Heart left ventricle (tissue), 13 donors: ENCODE measurements at regions not wholly inside any gene's neighbourhood (a gene's known extent, or its start where the extent isn't known, plus 50 kb on each side); places are given as distances from the start of the nearest gene placed in this dataset.

Experiments
- CTCF ChIP-seq, 12 donors: fragments of 200-600 bp; sonication (generic) in 4 of 12; IDR thresholded peaks; one replicate each; pipeline versions ENCODE4 v1.5.0 to v1.8.0; 2018 to 2022; ENCODE audit warnings: antibody characterized with exemption in 12 of 12, mild to moderate bottlenecking in 5 of 12
- POLR2A ChIP-seq, 2 donors: fragments of 450-650 bp; IDR thresholded peaks; one replicate each; pipeline ENCODE4 v1.6.1; 2017; ENCODE audit warnings: antibody characterized with exemption in 2 of 2, mild to moderate bottlenecking in 2 of 2, moderate library complexity in 2 of 2
- donor health status: ischemic (EF 13 %, LVEDD 7.1; RV severe dilation, severe dysfunction).
- donor health status: DM: no; HTN: yes; CAD: no.
- donor health status: DM: no; HTN: no; CAD: no.
- donor health status: ischemic (EF 25% LVEDD 6.9; RV normal size, moderate dysfunction).
- donor health status: ischemic (EF 25% LVEDD 5.7; RV mildly dilated, moderate dysfunction).
- donor health status: ischemic (EF 35%, LVEDD 5.7; RV mildly dilated, moderate dysfunction).
- donor health status: nonischemic (EF 11% LVEDD 7.7; RV severe dilation, severe dysfunction).
- donor health status: DM: yes; HTN: yes; CAD: no.
- donor health status: PGD.
- donor health status: ischemic (EF 29% LVEDD 5.4; RV normal size, mild dysfunction).
- donor health status: nonischemic (EF 23%, LVEDD 6.1; RV moderate dilation, normal function).

DNA sequence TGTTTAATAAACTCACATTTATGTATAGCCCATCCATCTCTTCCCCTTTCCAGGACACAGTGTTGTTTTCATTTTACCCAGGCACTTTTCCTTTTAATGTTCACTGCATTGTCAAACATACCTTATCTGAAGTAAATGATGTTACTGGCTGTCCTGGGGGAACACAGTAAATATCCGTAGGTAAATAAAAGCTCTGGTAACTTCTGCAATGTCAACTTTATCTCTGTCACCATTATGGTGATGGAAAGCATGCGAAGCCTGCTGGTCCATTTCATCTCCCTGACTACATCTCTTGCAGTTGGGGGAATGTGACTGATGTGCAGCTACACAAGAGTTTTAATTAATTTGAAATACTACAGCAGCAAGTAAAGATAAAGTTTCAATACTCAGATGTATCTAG, 1162.1 kb upstream of the SEMA6A start:
- TF ChIP-seq POLR2A (IDR thresholded peaks at IDR 0.05), result no peak
- TF ChIP-seq CTCF (IDR thresholded peaks at IDR 0.05), result no peak
